ACC112 (cell line): ENCODE measurements at regions not wholly inside any gene's neighbourhood (a gene's known extent, or its start where the extent isn't known, plus 50 kb on each side); places are given as distances from the start of the nearest gene placed in this dataset.
A peak's percentile ranks its signal among the peaks of the same experiment; 100 is the strongest.

Experiments used
- H2AFZ ChIP-seq: fragments of 200-600 bp; sonication (generic); one replicate; pipeline ENCODE4 v1.6.0; 2017; ENCODE audit warnings: antibody characterized with exemption, low read length; ENCODE audit not compliant: unreplicated experiment
- H3K27ac ChIP-seq: fragments of 200-600 bp; sonication (generic); 2 replicates; pipeline ENCODE4 v1.5.1; 2014; ENCODE audit warnings: low read depth, mild to moderate bottlenecking, antibody characterized with exemption, low read length, moderate library complexity
- H3K27me3 ChIP-seq: fragments of 200-600 bp; sonication (generic); 2 replicates; pipeline ENCODE4 v1.6.1; 2014; ENCODE audit warnings: mild to moderate bottlenecking, antibody characterized with exemption, low read length, moderate library complexity, mixed read lengths; ENCODE audit not compliant: insufficient read depth
- H3K36me3 ChIP-seq: fragments of 200-600 bp; sonication (generic); 2 replicates; pipeline ENCODE4 v1.6.1; 2016; ENCODE audit warnings: mild to moderate bottlenecking, antibody characterized with exemption, low read length, moderate library complexity, mixed read lengths; ENCODE audit not compliant: insufficient read depth
- H3K4me1 ChIP-seq: fragments of 200-600 bp; sonication (generic); one replicate; pipeline ENCODE4 v1.6.1; 2016; ENCODE audit warnings: low read length, mixed read lengths; ENCODE audit not compliant: insufficient read depth, unreplicated experiment, control insufficient read depth
- H3K4me3 ChIP-seq: fragments of 200-600 bp; sonication (generic); 2 replicates; pipeline ENCODE4 v1.5.1; 2014; ENCODE audit warnings: mild to moderate bottlenecking, low read depth, low read length
- H3K79me2 ChIP-seq: fragments of 200-600 bp; sonication (generic); one replicate; pipeline ENCODE4 v1.6.0; 2016; ENCODE audit warnings: low read length; ENCODE audit not compliant: control insufficient read depth, unreplicated experiment, insufficient read depth

DNA sequence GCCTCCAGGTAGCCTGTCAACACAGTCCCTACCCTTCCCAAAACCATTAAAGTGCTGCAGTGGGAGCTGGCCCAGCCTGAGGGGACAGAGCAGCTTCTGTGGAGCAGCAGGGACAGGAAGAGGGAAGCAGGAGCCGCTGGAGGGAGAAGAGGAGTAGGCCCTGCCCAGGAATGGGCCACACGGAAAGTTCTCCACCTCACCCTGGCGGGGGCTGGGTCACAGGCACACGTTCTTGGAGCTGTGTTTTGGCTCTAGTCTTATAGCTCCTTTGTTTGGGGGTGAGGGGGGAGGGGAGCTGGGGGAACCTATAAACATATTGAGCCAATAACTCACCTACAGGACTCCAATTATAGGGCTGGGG lies 508.6 kb downstream of the SHQ1 start:
- H3K36me3 ChIP-seq = no peaks in the 10 kb centered on the region
- H3K79me2 ChIP-seq = no peaks in the 10 kb centered on the region
- no peak overlapping the region for H2AFZ ChIP-seq
- H3K4me1 ChIP-seq = peaks cover 28% of the 10 kb centered on the region
- no peaks in the 10 kb centered on the region for H3K27me3 ChIP-seq
- H3K27ac ChIP-seq = peak overlapping the region; percentile 75
- H3K4me3 ChIP-seq = no peak overlapping the region

DNA sequence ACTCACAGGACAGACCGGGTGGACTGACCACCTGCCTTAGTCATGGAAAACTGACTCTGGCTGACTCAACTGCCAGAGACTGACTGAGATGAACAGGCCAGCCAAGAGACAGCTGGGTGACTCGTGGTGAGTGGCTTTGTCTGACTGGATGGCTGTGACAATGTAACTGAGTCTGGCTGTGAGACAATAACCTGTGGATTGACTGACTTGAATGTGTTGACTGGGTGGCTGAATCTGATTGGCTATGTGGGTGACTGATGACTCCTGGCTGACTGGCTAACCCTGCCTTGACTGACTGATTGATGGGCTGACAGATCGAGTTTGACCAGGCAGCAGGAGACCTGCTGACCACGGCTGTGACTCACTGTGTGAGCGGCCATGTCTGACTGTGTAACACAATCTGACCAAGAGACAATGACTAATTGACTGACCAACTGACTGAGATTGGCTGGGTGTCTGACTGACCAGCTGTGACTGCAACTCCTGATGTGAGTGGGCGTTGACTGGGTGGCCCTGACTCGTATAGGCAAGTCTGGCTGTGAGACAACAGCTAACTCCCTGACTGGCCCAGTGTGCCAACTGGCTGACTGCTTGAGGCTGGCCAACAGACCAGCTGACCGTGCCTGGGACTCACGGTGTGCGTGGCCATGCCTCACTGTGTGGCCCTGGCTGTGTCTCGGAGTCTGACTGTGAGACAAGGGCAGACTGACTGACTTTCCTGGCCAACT lies 509.1 kb downstream of the SHQ1 start:
- H3K27ac ChIP-seq = peak overlapping the region; percentile 75
- no peaks in the 10 kb centered on the region for H3K27me3 ChIP-seq
- H2AFZ ChIP-seq = no peak overlapping the region
- no peaks in the 10 kb centered on the region for H3K79me2 ChIP-seq
- no peak overlapping the region for H3K4me3 ChIP-seq
- H3K36me3 ChIP-seq = no peaks in the 10 kb centered on the region
- H3K4me1 ChIP-seq = peaks cover 28% of the 10 kb centered on the region

GRCh38 chr3:72338082-72338941 lies 509.9 kb downstream of the SHQ1 start:
- H2AFZ ChIP-seq = no peak overlapping the region
- no peaks in the 10 kb centered on the region for H3K36me3 ChIP-seq
- H3K27me3 ChIP-seq = no peaks in the 10 kb centered on the region
- H3K4me1 ChIP-seq = peaks cover 26% of the 10 kb centered on the region
- no peaks in the 10 kb centered on the region for H3K79me2 ChIP-seq
- no peak overlapping the region for H3K4me3 ChIP-seq
- H3K27ac ChIP-seq = peak overlapping the region; percentile 75

DNA sequence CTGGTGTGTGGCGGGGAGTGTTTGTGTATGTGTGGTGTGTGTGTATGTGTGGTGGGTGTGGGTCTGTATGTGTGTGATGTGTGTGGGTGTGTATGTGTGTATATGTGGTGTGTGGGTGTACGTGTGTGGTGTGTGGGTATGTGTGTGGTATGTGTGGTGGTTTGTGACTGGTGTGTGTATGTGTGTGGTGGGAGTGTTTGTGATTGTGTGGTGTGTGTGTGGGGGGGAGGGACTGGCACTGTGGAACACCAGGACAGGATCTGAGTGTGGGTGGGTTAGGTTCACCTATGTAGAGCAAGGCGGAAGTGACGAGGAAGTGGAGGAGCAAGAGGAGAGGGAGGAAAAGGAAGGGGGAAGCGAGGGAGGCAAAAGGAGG lies 510.8 kb downstream of the SHQ1 start:
- peaks cover 24% of the 10 kb centered on the region for H3K4me1 ChIP-seq
- H3K79me2 ChIP-seq = no peaks in the 10 kb centered on the region
- no peak overlapping the region for H3K27ac ChIP-seq
- no peaks in the 10 kb centered on the region for H3K36me3 ChIP-seq
- H2AFZ ChIP-seq = no peak overlapping the region
- H3K4me3 ChIP-seq = peak overlapping the region; percentile 51; the same call in 1 of the 2 replicates
- no peaks in the 10 kb centered on the region for H3K27me3 ChIP-seq

DNA sequence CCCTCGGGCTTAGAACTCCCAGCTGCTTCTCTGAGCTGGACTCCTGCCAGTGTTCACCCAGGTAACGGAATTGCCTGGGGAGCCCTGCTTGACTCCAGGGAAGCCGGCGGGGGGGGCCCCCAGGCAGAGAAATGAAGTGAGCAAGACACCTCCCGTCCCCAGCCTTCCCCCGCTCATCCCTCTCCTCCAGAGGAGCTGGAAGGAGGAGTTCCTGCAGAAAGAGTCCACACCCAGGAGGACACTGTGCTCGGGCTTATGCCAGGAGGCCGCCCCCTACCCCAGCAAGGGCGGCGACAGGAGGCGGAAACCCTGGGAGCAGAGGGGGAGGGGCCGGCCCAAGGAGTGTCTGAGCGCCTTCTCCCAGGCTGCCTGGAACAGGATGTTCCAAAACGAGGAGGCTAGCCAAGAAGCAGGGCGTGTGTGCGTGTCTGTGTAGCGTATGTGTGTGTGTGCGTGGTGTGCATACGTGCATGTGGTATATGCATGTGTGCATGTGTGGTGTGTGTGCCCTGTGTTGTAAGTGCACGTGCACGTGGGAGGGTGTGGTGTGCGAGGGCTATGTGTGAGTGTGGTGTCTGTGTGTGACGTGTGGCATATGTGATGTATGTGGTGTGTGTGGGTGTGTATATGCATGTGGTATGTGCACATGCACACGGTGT lies 511.3 kb downstream of the SHQ1 start:
- Histone ChIP-seq H3K4me1 (peaks cover 24% of the 10 kb centered on the region), H3K79me2 (no peaks in the 10 kb centered on the region), H3K4me3 (peak overlapping the region; percentile 51; the same call in 1 of the 2 replicates), H3K27me3 (no peaks in the 10 kb centered on the region), H3K36me3 (no peaks in the 10 kb centered on the region), H2AFZ (peak overlapping the region; percentile 27), H3K27ac (no peak overlapping the region)

- Histone ChIP-seq H3K27me3 (0 out of 2 replicates have a peak, but pooled peaks cover 3% of the 10 kb centered on the region), H3K4me3 (no peak overlapping the region), H3K27ac (no peak overlapping the region), H3K36me3 (no peaks in the 10 kb centered on the region), H3K4me1 (peaks cover 24% of the 10 kb centered on the region), H3K79me2 (no peaks in the 10 kb centered on the region), H2AFZ (peak overlapping the region; percentile 27)
Observed at GRCh38 chr3:72336114-72336651, 512.1 kb downstream of the SHQ1 start.

- H3K36me3 ChIP-seq = no peaks in the 10 kb centered on the region
- H3K4me3 ChIP-seq = no peak overlapping the region
- H3K79me2 ChIP-seq = no peaks in the 10 kb centered on the region
- H3K27me3 ChIP-seq = 0 out of 2 replicates have a peak, but pooled peaks cover 3% of the 10 kb centered on the region
- H3K4me1 ChIP-seq = peaks cover 24% of the 10 kb centered on the region
- H2AFZ ChIP-seq = no peak overlapping the region
- H3K27ac ChIP-seq = no peak overlapping the region
Observed at GRCh38 chr3:72335458-72336095, 512.7 kb downstream of the SHQ1 start.

- Histone ChIP-seq H3K27me3 (peaks cover 4% of the 10 kb centered on the region; the same call in 1 of the 2 replicates), H3K79me2 (no peaks in the 10 kb centered on the region), H3K27ac (no peak overlapping the region), H2AFZ (no peak overlapping the region), H3K4me1 (peaks cover 24% of the 10 kb centered on the region), H3K4me3 (no peak overlapping the region), H3K36me3 (no peaks in the 10 kb centered on the region)
Observed at GRCh38 chr3:72334681-72335457, 513.4 kb downstream of the SHQ1 start.

DNA sequence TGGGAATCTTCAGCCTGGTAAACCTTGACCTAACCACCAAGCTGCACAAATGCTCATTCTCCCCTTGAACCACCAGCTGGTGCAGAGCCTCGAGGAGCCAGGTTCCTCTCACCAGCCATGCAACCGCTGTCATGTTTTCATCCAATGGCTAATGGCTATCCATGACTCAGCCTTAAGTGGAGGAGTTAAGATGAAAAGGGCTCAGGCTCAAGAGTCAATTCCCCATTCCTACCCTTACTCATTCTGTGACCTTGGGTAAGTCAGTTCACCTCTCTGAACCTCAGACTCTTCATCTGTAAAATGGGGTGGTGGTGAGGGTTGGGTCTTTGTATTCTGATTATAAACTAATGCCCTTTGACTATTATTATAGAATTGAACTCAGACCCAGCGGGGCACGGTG lies 515.6 kb downstream of the SHQ1 start:
- Histone ChIP-seq H3K27me3 (peaks cover 22% of the 10 kb centered on the region), H3K36me3 (no peaks in the 10 kb centered on the region), H3K4me3 (no peak overlapping the region), H3K4me1 (peaks cover 9% of the 10 kb centered on the region), H3K27ac (no peak overlapping the region), H2AFZ (no peak overlapping the region), H3K79me2 (no peaks in the 10 kb centered on the region)
